ENCODE measurements at regions not wholly inside any gene's neighbourhood (a gene's known extent, or its start where the extent isn't known, plus 50 kb on each side); places are given as distances from the start of the nearest gene placed in this dataset.

GRCh38 chr21:19899645-19900044, 1098.6 kb upstream of the NCAM2 start:
- no peak for TF ChIP-seq POLR2A (IDR thresholded peaks at IDR 0.05)
- TF ChIP-seq CTCF (IDR thresholded peaks at IDR 0.05): no peak
- TF ChIP-seq EP300 (IDR thresholded peaks at IDR 0.05): no peak
- TF ChIP-seq POLR2AphosphoS5 (IDR thresholded peaks at IDR 0.05): no peak
- WGBS: 95% methylated on average over 11 of the region's 11 CpGs
- no peaks in the 10 kb centered on the region for H3K36me3 ChIP-seq

GRCh38 chr21:19900149-19900548, 1098.1 kb upstream of the NCAM2 start:
- Histone ChIP-seq H3K9me3 (peaks cover 4% of the 10 kb centered on the region), H3K4me1 (no peaks in the 10 kb centered on the region), H3K4me3 (no peak overlapping the region), H3K36me3 (no peaks in the 10 kb centered on the region), H3K27me3 (no peaks in the 10 kb centered on the region), H3K27ac (no peak overlapping the region)
- no peak for DNase-seq (ENCODE audit: low spot score in 2 of 2)
- no CpG with 5 or more reads among the region's 10 CpGs for WGBS
- no peak for TF ChIP-seq CTCF (IDR thresholded peaks at IDR 0.05)
- TF ChIP-seq POLR2A (IDR thresholded peaks at IDR 0.05): no peak
- TF ChIP-seq EP300 (IDR thresholded peaks at IDR 0.05): no peak
- no peak for TF ChIP-seq POLR2AphosphoS5 (IDR thresholded peaks at IDR 0.05)

More at GRCh38 chr21:19899645-19900044, 1098.6 kb upstream of the NCAM2 start:
- Histone ChIP-seq H3K4me3 (no peak overlapping the region), H3K9me3 (peaks cover 4% of the 10 kb centered on the region), H3K4me1 (no peaks in the 10 kb centered on the region), H3K27me3 (no peaks in the 10 kb centered on the region), H3K27ac (no peak overlapping the region)
- no peak for DNase-seq (ENCODE audit: low spot score in 2 of 2)

- 33% methylated on average over 1 of the region's 1 CpG for whole genome bisulfite sequencing
- DNase-seq (ENCODE audit: low spot score in 2 of 2): no peak
- no peak overlapping the region for H3K4me3 ChIP-seq
- no peaks in the 10 kb centered on the region for H3K9me3 ChIP-seq
- no peaks in the 10 kb centered on the region for H3K36me3 ChIP-seq
- no peaks in the 10 kb centered on the region for H3K4me1 ChIP-seq
- TF ChIP-seq POLR2A (IDR thresholded peaks at IDR 0.05) (no peak), CTCF (IDR thresholded peaks at IDR 0.05) (no peak), POLR2AphosphoS5 (IDR thresholded peaks at IDR 0.05) (no peak), EP300 (IDR thresholded peaks at IDR 0.05) (no peak)
- H3K27me3 ChIP-seq: no peaks in the 10 kb centered on the region
- no peak overlapping the region for H3K27ac ChIP-seq
Observed at GRCh38 chr21:19908390-19908789, 1089.8 kb upstream of the NCAM2 start.

GRCh38 chr21:19914028-19914427, 1084.2 kb upstream of the NCAM2 start:
- 74% methylated on average over 6 of the region's 6 CpGs for WGBS
- no peak for DNase-seq (ENCODE audit: low spot score in 2 of 2)
- no peaks in the 10 kb centered on the region for H3K27me3 ChIP-seq
- TF ChIP-seq POLR2AphosphoS5 (IDR thresholded peaks at IDR 0.05) (no peak), EP300 (IDR thresholded peaks at IDR 0.05) (no peak), POLR2A (IDR thresholded peaks at IDR 0.05) (no peak)
- no peaks in the 10 kb centered on the region for H3K9me3 ChIP-seq
- H3K4me1 ChIP-seq: no peaks in the 10 kb centered on the region
- no peaks in the 10 kb centered on the region for H3K36me3 ChIP-seq
- H3K27ac ChIP-seq: no peak overlapping the region
- no peak overlapping the region for H3K4me3 ChIP-seq

- no peak for DNase-seq (ENCODE audit: low spot score in 2 of 2)
- Histone ChIP-seq H3K27me3 (no peaks in the 10 kb centered on the region), H3K4me1 (no peaks in the 10 kb centered on the region), H3K36me3 (no peaks in the 10 kb centered on the region), H3K9me3 (no peaks in the 10 kb centered on the region), H3K4me3 (no peak overlapping the region), H3K27ac (no peak overlapping the region)
- no peak for TF ChIP-seq POLR2A (IDR thresholded peaks at IDR 0.05)
- no peak for TF ChIP-seq CTCF (IDR thresholded peaks at IDR 0.05)
- no peak for TF ChIP-seq EP300 (IDR thresholded peaks at IDR 0.05)
- no peak for TF ChIP-seq POLR2AphosphoS5 (IDR thresholded peaks at IDR 0.05)
Observed at GRCh38 chr21:19921211-19921610, 1077.0 kb upstream of the NCAM2 start.

GRCh38 chr21:19922122-19922521, 1076.1 kb upstream of the NCAM2 start:
- no peaks in the 10 kb centered on the region for H3K27me3 ChIP-seq
- H3K9me3 ChIP-seq: no peaks in the 10 kb centered on the region
- no peak overlapping the region for H3K4me3 ChIP-seq
- 83% methylated on average over 3 of the region's 3 CpGs for WGBS
- no peak for TF ChIP-seq CTCF (IDR thresholded peaks at IDR 0.05)
- TF ChIP-seq POLR2AphosphoS5 (IDR thresholded peaks at IDR 0.05): no peak
- TF ChIP-seq EP300 (IDR thresholded peaks at IDR 0.05): no peak
- no peak for TF ChIP-seq POLR2A (IDR thresholded peaks at IDR 0.05)
- no peaks in the 10 kb centered on the region for H3K36me3 ChIP-seq
- H3K4me1 ChIP-seq: no peaks in the 10 kb centered on the region
- H3K27ac ChIP-seq: no peak overlapping the region
- DNase-seq (ENCODE audit: low spot score in 2 of 2): no peak
